ENCODE measurements at regions not wholly inside any gene's neighbourhood (a gene's known extent, or its start where the extent isn't known, plus 50 kb on each side); places are given as distances from the start of the nearest gene placed in this dataset.
A peak's percentile ranks its signal among the peaks of the same experiment; 100 is the strongest.

- Histone ChIP-seq H3K27ac (ENCODE audit: low read length) (no peak overlapping the region), H3K9ac (ENCODE audit: low read length) (no peak overlapping the region), H3K27me3 (ENCODE audit: low read depth, low read length) (peaks cover 6% of the 10 kb centered on the region; the same call in 1 of the 2 replicates), H3K36me3 (replicated peaks; ENCODE audit: low read depth, low read length) (no peaks in the 10 kb centered on the region), H3K9me3 (ENCODE audit: insufficient read depth, low read length) (no peaks in the 10 kb centered on the region), H3K4me2 (ENCODE audit: low read length) (no peak overlapping the region), H3K79me2 (ENCODE audit: low read length) (no peaks in the 10 kb centered on the region), H3K4me1 (ENCODE audit: low read length) (peaks cover 3% of the 10 kb centered on the region; the same call in 1 of the 2 replicates), H3K4me3 (ENCODE audit: low read length) (no peak overlapping the region), H2AFZ (ENCODE audit: low read depth, low read length) (no peak overlapping the region), H4K20me1 (ENCODE audit: insufficient read depth, low read length) (no peaks in the 10 kb centered on the region)
- TF ChIP-seq CTCF (IDR thresholded peaks at IDR 0.05; ENCODE audit: low read depth, low read length), result no peak
- no peak for TF ChIP-seq EZH2phosphoT487 (IDR thresholded peaks at IDR 0.05; ENCODE audit: low read depth)
Observed at GRCh38 chr7:25552998-25553397, 324.7 kb upstream of the NPVF start.

- no peaks in the 10 kb centered on the region for H3K36me3 ChIP-seq (replicated peaks; ENCODE audit: low read depth, low read length)
- no peak overlapping the region for H2AFZ ChIP-seq (ENCODE audit: low read depth, low read length)
- peaks cover 6% of the 10 kb centered on the region; the same call in 1 of the 2 replicates for H3K27me3 ChIP-seq (ENCODE audit: low read depth, low read length)
- H3K9me3 ChIP-seq (ENCODE audit: insufficient read depth, low read length), result no peaks in the 10 kb centered on the region
- no peak overlapping the region for H3K9ac ChIP-seq (ENCODE audit: low read length)
- H3K4me3 ChIP-seq (ENCODE audit: low read length), result no peak overlapping the region
- peaks cover 3% of the 10 kb centered on the region; the same call in 1 of the 2 replicates for H3K4me1 ChIP-seq (ENCODE audit: low read length)
- H3K27ac ChIP-seq (ENCODE audit: low read length), result no peak overlapping the region
- TF ChIP-seq CTCF (IDR thresholded peaks at IDR 0.05; ENCODE audit: low read depth, low read length), result no peak
- TF ChIP-seq EZH2phosphoT487 (IDR thresholded peaks at IDR 0.05; ENCODE audit: low read depth), result no peak
- no peaks in the 10 kb centered on the region for H3K79me2 ChIP-seq (ENCODE audit: low read length)
- no peaks in the 10 kb centered on the region for H4K20me1 ChIP-seq (ENCODE audit: insufficient read depth, low read length)
- H3K4me2 ChIP-seq (ENCODE audit: low read length), result no peak overlapping the region
Observed at GRCh38 chr7:25553580-25554291, 325.4 kb upstream of the NPVF start.

- Histone ChIP-seq H3K27ac (ENCODE audit: low read length) (no peak overlapping the region), H3K4me1 (ENCODE audit: low read length) (peaks cover 3% of the 10 kb centered on the region; the same call in 1 of the 2 replicates), H3K79me2 (ENCODE audit: low read length) (no peaks in the 10 kb centered on the region), H3K9ac (ENCODE audit: low read length) (no peak overlapping the region), H3K36me3 (replicated peaks; ENCODE audit: low read depth, low read length) (no peaks in the 10 kb centered on the region), H2AFZ (ENCODE audit: low read depth, low read length) (no peak overlapping the region), H3K4me3 (ENCODE audit: low read length) (no peak overlapping the region), H4K20me1 (ENCODE audit: insufficient read depth, low read length) (no peaks in the 10 kb centered on the region), H3K27me3 (ENCODE audit: low read depth, low read length) (no peaks in the 10 kb centered on the region), H3K4me2 (ENCODE audit: low read length) (peak overlapping the region; percentile 24), H3K9me3 (ENCODE audit: insufficient read depth, low read length) (no peaks in the 10 kb centered on the region)
- TF ChIP-seq CTCF (IDR thresholded peaks at IDR 0.05; ENCODE audit: low read depth, low read length) (no peak), EZH2phosphoT487 (IDR thresholded peaks at IDR 0.05; ENCODE audit: low read depth) (no peak)
Observed at GRCh38 chr7:25557379-25557917, 329.2 kb upstream of the NPVF start.

- H3K9ac ChIP-seq (ENCODE audit: low read length), result no peak overlapping the region
- no peak overlapping the region for H3K4me2 ChIP-seq (ENCODE audit: low read length)
- H4K20me1 ChIP-seq (ENCODE audit: insufficient read depth, low read length), result no peaks in the 10 kb centered on the region
- no peak overlapping the region for H3K27ac ChIP-seq (ENCODE audit: low read length)
- no peaks in the 10 kb centered on the region; the same call in 1 of the 2 replicates for H3K27me3 ChIP-seq (ENCODE audit: low read depth, low read length)
- H3K36me3 ChIP-seq (replicated peaks; ENCODE audit: low read depth, low read length), result no peaks in the 10 kb centered on the region
- no peaks in the 10 kb centered on the region for H3K79me2 ChIP-seq (ENCODE audit: low read length)
- H3K4me3 ChIP-seq (ENCODE audit: low read length), result no peak overlapping the region
- peaks cover 3% of the 10 kb centered on the region; the same call in 1 of the 2 replicates for H3K4me1 ChIP-seq (ENCODE audit: low read length)
- no peak for TF ChIP-seq EZH2phosphoT487 (IDR thresholded peaks at IDR 0.05; ENCODE audit: low read depth)
- TF ChIP-seq CTCF (IDR thresholded peaks at IDR 0.05; ENCODE audit: low read depth, low read length), result no peak
- H3K9me3 ChIP-seq (ENCODE audit: insufficient read depth, low read length), result no peaks in the 10 kb centered on the region
- no peak overlapping the region for H2AFZ ChIP-seq (ENCODE audit: low read depth, low read length)
Observed at GRCh38 chr7:25557930-25558329, 329.6 kb upstream of the NPVF start.

Data from OCI-LY3 (cell line).